Glomerular visceral epithelial cell (primary cell): ENCODE measurements at regions not wholly inside any gene's neighbourhood (a gene's known extent, or its start where the extent isn't known, plus 50 kb on each side); places are given as distances from the start of the nearest gene placed in this dataset.

Experiments
- DNase-seq: peaks from one replicate; pipeline ENCODE4 v3.0.0-alpha.2; 2016; ENCODE audit errors: extremely low spot score

- DNase-seq = no peak
Observed at GRCh38 chr6:97813889-97814567, 531.0 kb upstream of the MMS22L start.

GRCh38 chr6:97815301-97815812 lies 532.3 kb upstream of the MMS22L start:
- no peak for DNase-seq

- no peak for DNase-seq
Observed at GRCh38 chr6:97816526-97816925, 533.5 kb upstream of the MMS22L start.

GRCh38 chr6:97819710-97820109 lies 536.7 kb upstream of the MMS22L start:
- no peak for DNase-seq

- no peak for DNase-seq
Observed at GRCh38 chr6:97820400-97820799, 537.4 kb upstream of the MMS22L start.

GRCh38 chr6:97822632-97823031 lies 539.6 kb upstream of the MMS22L start:
- no peak for DNase-seq

GRCh38 chr6:97841763-97842162 lies 558.7 kb upstream of the MMS22L start:
- DNase-seq = no peak

GRCh38 chr6:97842521-97842920 lies 559.5 kb upstream of the MMS22L start:
- no peak for DNase-seq

GRCh38 chr6:97849390-97849789 lies 566.4 kb upstream of the MMS22L start:
- DNase-seq = no peak

GRCh38 chr6:97850458-97851212 lies 567.6 kb upstream of the MMS22L start:
- peak; percentile 4 for DNase-seq

GRCh38 chr6:97863697-97864096 lies 580.7 kb upstream of the MMS22L start:
- no peak for DNase-seq

GRCh38 chr6:97864366-97864765 lies 581.4 kb upstream of the MMS22L start:
- DNase-seq = no peak

- DNase-seq = no peak
Observed at GRCh38 chr6:97864826-97865225, 581.8 kb upstream of the MMS22L start.

- DNase-seq = no peak
Observed at GRCh38 chr6:97865612-97866011, 582.6 kb upstream of the MMS22L start.

- DNase-seq = no peak
Observed at GRCh38 chr6:97866616-97867015, 583.6 kb upstream of the MMS22L start.

GRCh38 chr6:97867177-97867576 lies 584.2 kb upstream of the MMS22L start:
- no peak for DNase-seq

GRCh38 chr6:97870273-97870672 lies 587.3 kb upstream of the MMS22L start:
- no peak for DNase-seq

- DNase-seq = no peak
Observed at GRCh38 chr6:97876711-97877110, 593.7 kb upstream of the MMS22L start.

- no peak for DNase-seq
Observed at GRCh38 chr6:97882755-97883154, 599.7 kb upstream of the MMS22L start.

- no peak for DNase-seq
Observed at GRCh38 chr6:97885325-97885724, 602.3 kb upstream of the MMS22L start.

- no peak for DNase-seq
Observed at GRCh38 chr6:97885828-97886227, 602.8 kb upstream of the MMS22L start.

- no peak for DNase-seq
Observed at GRCh38 chr6:97901531-97901930, 618.5 kb upstream of the MMS22L start.

GRCh38 chr6:97909380-97909779 lies 626.4 kb upstream of the MMS22L start:
- DNase-seq = no peak
